ENCODE measurements at regions not wholly inside any gene's neighbourhood (a gene's known extent, or its start where the extent isn't known, plus 50 kb on each side); places are given as distances from the start of the nearest gene placed in this dataset.

DNA sequence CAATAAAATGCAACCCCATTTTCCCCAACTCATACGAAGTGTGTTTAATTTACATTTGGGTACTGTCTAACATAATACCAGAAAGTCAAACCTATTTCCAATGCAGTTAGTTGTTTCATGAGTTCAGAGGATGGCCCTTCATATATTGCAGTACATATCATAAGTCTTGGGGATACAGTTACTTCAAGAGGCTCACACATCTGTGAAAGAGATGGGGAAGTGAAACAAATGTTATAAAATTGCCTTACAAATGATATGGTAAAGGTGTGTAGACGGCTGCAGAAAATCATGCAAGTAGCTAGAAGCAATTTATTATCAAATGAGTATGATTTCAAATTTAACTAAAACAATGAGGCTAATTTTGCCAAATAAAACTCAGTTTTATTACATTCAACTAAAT lies 219.0 kb upstream of the CDH12 start:
- TF ChIP-seq, protein P1, sequence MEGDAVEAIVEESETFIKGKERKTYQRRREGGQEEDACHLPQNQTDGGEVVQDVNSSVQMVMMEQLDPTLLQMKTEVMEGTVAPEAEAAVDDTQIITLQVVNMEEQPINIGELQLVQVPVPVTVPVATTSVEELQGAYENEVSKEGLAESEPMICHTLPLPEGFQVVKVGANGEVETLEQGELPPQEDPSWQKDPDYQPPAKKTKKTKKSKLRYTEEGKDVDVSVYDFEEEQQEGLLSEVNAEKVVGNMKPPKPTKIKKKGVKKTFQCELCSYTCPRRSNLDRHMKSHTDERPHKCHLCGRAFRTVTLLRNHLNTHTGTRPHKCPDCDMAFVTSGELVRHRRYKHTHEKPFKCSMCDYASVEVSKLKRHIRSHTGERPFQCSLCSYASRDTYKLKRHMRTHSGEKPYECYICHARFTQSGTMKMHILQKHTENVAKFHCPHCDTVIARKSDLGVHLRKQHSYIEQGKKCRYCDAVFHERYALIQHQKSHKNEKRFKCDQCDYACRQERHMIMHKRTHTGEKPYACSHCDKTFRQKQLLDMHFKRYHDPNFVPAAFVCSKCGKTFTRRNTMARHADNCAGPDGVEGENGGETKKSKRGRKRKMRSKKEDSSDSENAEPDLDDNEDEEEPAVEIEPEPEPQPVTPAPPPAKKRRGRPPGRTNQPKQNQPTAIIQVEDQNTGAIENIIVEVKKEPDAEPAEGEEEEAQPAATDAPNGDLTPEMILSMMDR (conservative IDR thresholded peaks at IDR 0.05; ENCODE audit: low read depth, low read length), result no peak
- TF ChIP-seq EZH2 (IDR thresholded peaks at IDR 0.05; ENCODE audit: borderline replicate concordance, low read depth, low read length, poor library complexity, severe bottlenecking), result no peak
